H1 (cell line): ENCODE measurements at regions not wholly inside any gene's neighbourhood (a gene's known extent, or its start where the extent isn't known, plus 50 kb on each side); places are given as distances from the start of the nearest gene placed in this dataset.

Experiments used
- KDM5A ChIP-seq: fragments of 200-600 bp; IDR thresholded peaks from 2 replicates; pipeline ENCODE4 v1.7.1; 2012; ENCODE audit warnings: mild to moderate bottlenecking, low read length, inconsistent platforms, mixed read lengths
- RBBP5 ChIP-seq: IDR thresholded peaks from 2 replicates; pipeline ENCODE4 v1.7.1; 2012; ENCODE audit warnings: low read depth, mild to moderate bottlenecking, inconsistent platforms, low read length, moderate library complexity, borderline replicate concordance
- SIN3A ChIP-seq, 2 experiments: IDR thresholded peaks in 1 of 2; conservative IDR thresholded peaks in 1 of 2; 2 replicates each; pipeline ENCODE4 v1.6.1; 2011 to 2012; ENCODE audit warnings: low read length in 2 of 2, improper control_type of control experiment in 1 of 2, low read depth in 1 of 2, mild to moderate bottlenecking in 1 of 2
- TAF7 ChIP-seq: optimal IDR thresholded peaks from 2 replicates; pipeline ENCODE3; 2011; ENCODE audit warnings: low read depth, mild to moderate bottlenecking, inconsistent platforms, low read length, moderate library complexity, borderline replicate concordance
- USF2 ChIP-seq: IDR thresholded peaks from 2 replicates; pipeline ENCODE4 v1.6.1; 2011; ENCODE audit warnings: low read length, improper control_type of control experiment

GRCh38 chr6:168137024-168137423 is 58.0 kb upstream of the FRMD1 start (continued):
- TF ChIP-seq SIN3A (conservative IDR thresholded peaks at IDR 0.05 in 1 of 2, IDR thresholded peaks at IDR 0.05 in 1 of 2; ENCODE audit: low read depth in 1 of 2, low read length in 2 of 2) (no peak), RBBP5 (no peak), TAF7 (no peak), KDM5A (no peak), USF2 (no peak)
